ENCODE measurements at regions not wholly inside any gene's neighbourhood (a gene's known extent, or its start where the extent isn't known, plus 50 kb on each side); places are given as distances from the start of the nearest gene placed in this dataset.

DNA sequence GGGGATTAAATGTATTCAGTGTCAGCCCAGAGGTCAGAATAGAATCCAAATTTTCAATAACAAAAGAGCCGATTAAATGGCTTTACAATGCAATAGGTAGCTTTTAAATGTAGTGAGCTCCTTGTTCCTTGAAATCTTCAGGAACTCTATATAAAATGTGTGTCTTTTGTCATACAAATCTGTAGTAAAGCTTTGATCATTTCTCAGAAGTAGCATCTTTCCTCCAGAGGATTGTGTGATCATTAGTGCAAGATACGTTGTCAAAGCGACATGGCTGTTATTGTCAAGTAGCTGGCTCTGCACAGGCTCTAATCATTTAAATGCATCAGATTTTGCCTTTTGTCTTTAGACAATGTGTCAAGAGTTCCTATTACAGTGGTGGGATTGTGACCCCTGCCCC is 116.1 kb upstream of the NAMPT start:
- Histone ChIP-seq H3K4me3 (no peak overlapping the region), H3K27ac (ENCODE audit: low read depth in 1 of 2, low read length in 1 of 2) (no peak overlapping the region), H3K4me1 (ENCODE audit: control insufficient read depth in 5 of 5, insufficient read depth in 5 of 5, low read length in 5 of 5) (no peaks in the 10 kb centered on the region), H3K9me3 (ENCODE audit: control insufficient read depth in 4 of 4, insufficient read depth in 3 of 4, low read length in 3 of 4) (no peaks in the 10 kb centered on the region), H3K9ac (ENCODE audit: insufficient read depth in 1 of 2, low read length in 2 of 2) (no peak overlapping the region), H3K36me3 (ENCODE audit: control insufficient read depth in 4 of 4, insufficient read depth in 4 of 4, low read length in 4 of 4) (no peaks in the 10 kb centered on the region), H3K27me3 (ENCODE audit: control insufficient read depth in 3 of 3, insufficient read depth in 3 of 3, low read length in 2 of 3) (no peaks in the 10 kb centered on the region)
- TF ChIP-seq, protein P1, sequence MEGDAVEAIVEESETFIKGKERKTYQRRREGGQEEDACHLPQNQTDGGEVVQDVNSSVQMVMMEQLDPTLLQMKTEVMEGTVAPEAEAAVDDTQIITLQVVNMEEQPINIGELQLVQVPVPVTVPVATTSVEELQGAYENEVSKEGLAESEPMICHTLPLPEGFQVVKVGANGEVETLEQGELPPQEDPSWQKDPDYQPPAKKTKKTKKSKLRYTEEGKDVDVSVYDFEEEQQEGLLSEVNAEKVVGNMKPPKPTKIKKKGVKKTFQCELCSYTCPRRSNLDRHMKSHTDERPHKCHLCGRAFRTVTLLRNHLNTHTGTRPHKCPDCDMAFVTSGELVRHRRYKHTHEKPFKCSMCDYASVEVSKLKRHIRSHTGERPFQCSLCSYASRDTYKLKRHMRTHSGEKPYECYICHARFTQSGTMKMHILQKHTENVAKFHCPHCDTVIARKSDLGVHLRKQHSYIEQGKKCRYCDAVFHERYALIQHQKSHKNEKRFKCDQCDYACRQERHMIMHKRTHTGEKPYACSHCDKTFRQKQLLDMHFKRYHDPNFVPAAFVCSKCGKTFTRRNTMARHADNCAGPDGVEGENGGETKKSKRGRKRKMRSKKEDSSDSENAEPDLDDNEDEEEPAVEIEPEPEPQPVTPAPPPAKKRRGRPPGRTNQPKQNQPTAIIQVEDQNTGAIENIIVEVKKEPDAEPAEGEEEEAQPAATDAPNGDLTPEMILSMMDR (IDR thresholded peaks at IDR 0.05; ENCODE audit: control extremely low read depth, extremely low read depth) = no peak
- ATAC-seq (ENCODE audit: insufficient read depth, low FRiP score) (no peak), DNase-seq (no peak)
- 85 to 93% methylated on average over 3 of the region's 3 CpGs for WGBS, 2 donors

DNA sequence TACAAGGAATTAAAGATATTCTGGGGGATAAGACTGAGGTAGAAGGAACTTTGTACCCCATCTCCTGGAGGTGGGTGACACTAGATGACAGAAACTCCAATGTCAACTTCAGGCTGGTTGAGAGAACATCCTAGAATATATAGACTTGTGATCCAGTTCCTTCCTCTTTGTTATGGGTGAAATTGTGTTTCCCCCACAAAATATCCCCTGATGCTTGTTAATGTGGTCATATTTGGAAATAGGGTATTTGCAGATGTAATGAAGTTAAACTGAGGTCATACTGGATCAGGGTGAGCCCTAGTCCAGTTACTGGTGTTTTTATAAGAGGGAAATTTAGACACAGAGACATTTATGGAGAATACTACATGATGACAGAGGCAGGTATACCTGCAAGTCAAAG is 114.0 kb upstream of the NAMPT start:
- TF ChIP-seq, protein P1 (IDR thresholded peaks at IDR 0.05; ENCODE audit: control extremely low read depth, extremely low read depth) = no peak
- Histone ChIP-seq H3K4me1 (ENCODE audit: control insufficient read depth in 5 of 5, insufficient read depth in 5 of 5, low read length in 5 of 5) (no peaks in the 10 kb centered on the region), H3K9ac (ENCODE audit: insufficient read depth in 1 of 2, low read length in 2 of 2) (no peak overlapping the region), H3K27me3 (ENCODE audit: control insufficient read depth in 3 of 3, insufficient read depth in 3 of 3, low read length in 2 of 3) (no peaks in the 10 kb centered on the region), H3K9me3 (ENCODE audit: control insufficient read depth in 4 of 4, insufficient read depth in 3 of 4, low read length in 3 of 4) (no peaks in the 10 kb centered on the region), H3K27ac (ENCODE audit: low read depth in 1 of 2, low read length in 1 of 2) (no peak overlapping the region), H3K36me3 (ENCODE audit: control insufficient read depth in 4 of 4, insufficient read depth in 4 of 4, low read length in 4 of 4) (no peaks in the 10 kb centered on the region), H3K4me3 (no peak overlapping the region)
- DNase-seq (no peak), ATAC-seq (ENCODE audit: insufficient read depth, low FRiP score) (no peak)

DNA sequence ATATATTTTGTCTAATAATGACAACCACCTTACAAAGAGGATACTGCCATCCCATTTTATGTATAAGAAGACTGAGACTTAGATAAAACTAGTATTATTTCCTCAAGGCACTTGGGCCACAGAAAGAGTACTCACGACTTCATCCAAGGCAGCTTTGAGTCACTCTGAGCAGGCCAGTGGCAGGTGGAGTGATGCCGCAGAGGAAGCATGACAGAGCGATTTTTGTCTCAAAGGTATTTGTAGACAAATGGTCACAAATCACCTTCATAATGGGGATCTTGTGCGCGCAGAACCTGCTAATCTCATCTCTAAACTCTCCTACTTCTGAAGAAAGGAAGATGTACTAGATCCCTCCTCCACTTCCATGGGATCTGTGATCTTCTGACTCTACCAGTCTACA is 113.2 kb upstream of the NAMPT start:
- Histone ChIP-seq H3K9ac (ENCODE audit: insufficient read depth in 1 of 2, low read length in 2 of 2) (no peak overlapping the region), H3K27ac (ENCODE audit: low read depth in 1 of 2, low read length in 1 of 2) (no peak overlapping the region), H3K27me3 (ENCODE audit: control insufficient read depth in 3 of 3, insufficient read depth in 3 of 3, low read length in 2 of 3) (no peaks in the 10 kb centered on the region), H3K36me3 (ENCODE audit: control insufficient read depth in 4 of 4, insufficient read depth in 4 of 4, low read length in 4 of 4) (no peaks in the 10 kb centered on the region), H3K4me3 (no peak overlapping the region), H3K4me1 (ENCODE audit: control insufficient read depth in 5 of 5, insufficient read depth in 5 of 5, low read length in 5 of 5) (no peaks in the 10 kb centered on the region), H3K9me3 (ENCODE audit: control insufficient read depth in 4 of 4, insufficient read depth in 3 of 4, low read length in 3 of 4) (no peaks in the 10 kb centered on the region)
- no peak for ATAC-seq (ENCODE audit: insufficient read depth, low FRiP score)
- TF ChIP-seq, protein P1 (IDR thresholded peaks at IDR 0.05; ENCODE audit: control extremely low read depth, extremely low read depth) = no peak
- no peak for DNase-seq
- WGBS, 2 donors = 96% methylated on average over 5 of the region's 5 CpGs

DNA sequence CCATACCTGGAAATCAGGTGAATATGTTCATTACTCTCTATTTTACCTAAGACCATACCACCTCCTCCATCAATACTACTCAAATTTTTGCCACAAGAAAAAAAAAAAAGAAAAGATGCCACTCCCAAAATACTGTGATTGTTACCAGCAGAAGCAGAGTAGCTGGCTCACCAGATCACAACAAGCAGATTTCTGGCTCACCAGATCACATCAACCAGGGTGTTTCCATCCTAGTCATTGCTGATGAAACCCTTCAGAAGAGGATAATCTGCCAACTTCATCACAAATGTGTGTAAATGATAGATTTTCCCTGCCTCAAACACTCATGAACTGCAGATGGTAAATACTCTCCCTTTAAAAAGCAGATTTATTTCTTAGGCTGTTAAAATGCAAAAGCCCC is 109.7 kb upstream of the NAMPT start:
- H3K36me3 ChIP-seq (ENCODE audit: control insufficient read depth in 4 of 4, insufficient read depth in 4 of 4, low read length in 4 of 4) = no peaks in the 10 kb centered on the region
- H3K27me3 ChIP-seq (ENCODE audit: control insufficient read depth in 3 of 3, insufficient read depth in 3 of 3, low read length in 2 of 3) = no peaks in the 10 kb centered on the region
- H3K27ac ChIP-seq (ENCODE audit: low read depth in 1 of 2, low read length in 1 of 2) = no peak overlapping the region
- ATAC-seq (ENCODE audit: insufficient read depth, low FRiP score) = no peak
- H3K4me1 ChIP-seq (ENCODE audit: control insufficient read depth in 5 of 5, insufficient read depth in 5 of 5, low read length in 5 of 5) = no peaks in the 10 kb centered on the region
- no peaks in the 10 kb centered on the region for H3K9me3 ChIP-seq (ENCODE audit: control insufficient read depth in 4 of 4, insufficient read depth in 3 of 4, low read length in 3 of 4)
- no peak overlapping the region for H3K4me3 ChIP-seq
- no peak overlapping the region for H3K9ac ChIP-seq (ENCODE audit: insufficient read depth in 1 of 2, low read length in 2 of 2)
- TF ChIP-seq, protein P1 (IDR thresholded peaks at IDR 0.05; ENCODE audit: control extremely low read depth, extremely low read depth) = no peak
- no peak for DNase-seq

Measured in lung (tissue), 11 donors.